Inflammatory macrophage treated with lipopolysaccharide for 4 hours (primary cell): ENCODE measurements at regions not wholly inside any gene's neighbourhood (a gene's known extent, or its start where the extent isn't known, plus 50 kb on each side); places are given as distances from the start of the nearest gene placed in this dataset.

Source experiments
- DNase-seq: peaks from one replicate; pipeline ENCODE4 v3.0.0-alpha.2; 2020

GRCh38 chr5:77157732-77158532 is 52.5 kb upstream of the PDE8B start:
- no peak for DNase-seq

- no peak for DNase-seq
Measured at GRCh38 chr5:77156379-77156778, 54.1 kb upstream of the PDE8B start.

GRCh38 chr5:77155179-77155785 is 55.2 kb upstream of the PDE8B start:
- peak; percentile 9 for DNase-seq

- no peak for DNase-seq
Measured at GRCh38 chr5:77152441-77152840, 58.0 kb upstream of the PDE8B start.

- DNase-seq, result no peak
Measured at GRCh38 chr5:77151501-77151900, 59.0 kb upstream of the PDE8B start.

- peak; percentile 39 for DNase-seq
Measured at GRCh38 chr5:77146896-77147295, 59.8 kb upstream of the ZBED3 start.

DNA sequence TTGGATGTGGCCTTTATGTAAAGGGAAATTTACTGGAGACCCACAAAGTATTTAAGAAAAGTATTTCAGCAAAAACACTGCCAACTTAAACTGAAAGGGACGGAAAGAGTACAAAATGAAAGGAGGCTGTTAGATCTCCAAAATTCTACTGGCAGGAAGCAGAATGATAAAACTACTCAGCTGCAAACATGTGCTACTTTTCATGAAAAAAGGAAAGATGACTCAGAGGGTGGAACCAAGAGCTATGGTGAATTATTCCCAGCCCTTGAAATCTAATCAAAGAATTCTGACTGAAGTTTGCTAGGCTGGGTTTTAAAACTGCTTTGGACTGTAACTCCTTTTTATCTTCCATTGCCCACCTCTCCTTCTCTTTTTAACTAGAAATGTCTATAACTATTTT is 58.6 kb upstream of the ZBED3 start:
- DNase-seq, result peak; percentile 39

- DNase-seq, result no peak
Measured at GRCh38 chr5:77144837-77145139, 57.7 kb upstream of the ZBED3 start.

DNA sequence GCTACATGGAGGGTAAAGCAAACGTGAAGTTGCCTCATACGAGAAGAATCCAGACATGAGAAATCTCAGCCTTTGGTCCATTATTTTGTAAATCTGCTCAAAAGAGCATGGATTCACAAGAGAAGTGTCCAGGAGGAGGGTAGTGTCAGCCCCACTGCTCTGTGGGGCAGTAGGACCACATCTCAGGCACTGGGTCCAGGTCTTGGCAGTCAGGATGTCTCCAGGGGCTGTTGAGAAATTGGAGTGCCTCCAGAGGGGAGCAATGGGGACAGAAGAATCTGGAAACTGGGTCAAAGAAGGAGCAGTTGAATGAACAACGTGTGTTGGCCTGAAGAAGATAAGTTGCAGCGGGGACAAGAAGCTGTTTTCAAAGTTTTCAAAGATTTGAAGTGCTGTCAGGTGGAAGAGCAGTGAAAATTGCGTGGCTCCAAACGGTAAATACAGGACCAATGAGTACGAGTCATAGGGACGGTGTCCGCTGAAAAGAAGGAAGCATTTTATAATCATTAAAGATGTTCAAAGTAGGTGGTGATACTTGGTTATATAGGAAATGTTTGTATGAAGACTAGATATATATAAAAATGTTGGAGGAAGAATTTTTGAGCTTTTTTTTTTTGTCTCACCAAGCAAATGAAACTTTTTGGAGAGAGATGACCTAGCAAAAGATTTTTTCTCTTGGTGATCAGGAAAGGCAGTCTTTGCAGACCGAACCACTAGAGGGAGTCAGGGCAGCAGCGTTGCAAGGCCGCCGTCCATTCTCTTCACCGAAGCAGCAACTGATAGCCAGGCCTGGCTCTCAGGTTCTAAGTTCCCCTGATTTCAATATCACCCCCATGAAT is 57.1 kb upstream of the ZBED3 start:
- DNase-seq, result peak; percentile 72

- DNase-seq, result no peak
Measured at GRCh38 chr5:77140350-77140749, 53.3 kb upstream of the ZBED3 start.

- no peak for DNase-seq
Measured at GRCh38 chr5:77139001-77139400, 51.9 kb upstream of the ZBED3 start.
